B cell (primary cell): ENCODE measurements at regions not wholly inside any gene's neighbourhood (a gene's known extent, or its start where the extent isn't known, plus 50 kb on each side); places are given as distances from the start of the nearest gene placed in this dataset.

Source experiments
- CTCF ChIP-seq: fragments of 200-600 bp; IDR thresholded peaks from one replicate; pipeline ENCODE4 v1.8.0; 2022; ENCODE audit warnings: antibody characterized with exemption, mild to moderate bottlenecking
- EZH2 ChIP-seq: IDR thresholded peaks from 2 replicates; pipeline ENCODE4 v1.6.1; 2012; ENCODE audit warnings: borderline replicate concordance, low read depth, mild to moderate bottlenecking, moderate library complexity, low read length; ENCODE audit not compliant: insufficient read depth, poor library complexity, severe bottlenecking

GRCh38 chr1:60948486-60948885 is 133.9 kb upstream of the NFIA start:
- TF ChIP-seq CTCF: no peak
- TF ChIP-seq EZH2: no peak
